Hepatocyte (in vitro differentiated cells): ENCODE measurements at regions not wholly inside any gene's neighbourhood (a gene's known extent, or its start where the extent isn't known, plus 50 kb on each side); places are given as distances from the start of the nearest gene placed in this dataset.
"Not testable (repeated sequence)": the region's sequence is repeated elsewhere in the genome, so short reads cannot be mapped to it uniquely, and the experiment has no call there.

Source experiments
- DNase-seq: peaks from one replicate; pipeline ENCODE4 v3.0.0-alpha.2; 2016; ENCODE audit warnings: low spot score
- H2AFZ ChIP-seq: fragments of 200-600 bp; sonication (generic); 2 replicates; pipeline ENCODE4 v1.6.0; 2016; ENCODE audit warnings: antibody characterized with exemption, mild to moderate bottlenecking
- H3K27ac ChIP-seq: fragments of 200-600 bp; sonication (generic); 2 replicates; pipeline ENCODE4 v1.5.1; 2016; ENCODE audit warnings: mild to moderate bottlenecking
- H3K27me3 ChIP-seq: fragments of 200-600 bp; sonication (generic); 2 replicates; pipeline ENCODE4 v1.6.1; 2016
- H3K36me3 ChIP-seq: fragments of 200-600 bp; sonication (generic); replicated peaks from 2 replicates; pipeline ENCODE4 v1.5.1; 2016; ENCODE audit warnings: low read depth; ENCODE audit not compliant: insufficient read depth
- H3K4me1 ChIP-seq: fragments of 200-600 bp; sonication (generic); 2 replicates; pipeline ENCODE4 v1.5.1; 2016; ENCODE audit warnings: mild to moderate bottlenecking, moderate library complexity; ENCODE audit not compliant: insufficient read depth
- H3K4me2 ChIP-seq: fragments of 200-600 bp; sonication (generic); 2 replicates; pipeline ENCODE4 v1.6.0; 2016
- H3K4me3 ChIP-seq: fragments of 200-600 bp; sonication (generic); 2 replicates; pipeline ENCODE4 v1.5.1; 2016; ENCODE audit warnings: mild to moderate bottlenecking
- H3K79me2 ChIP-seq: fragments of 200-600 bp; sonication (generic); 2 replicates; pipeline ENCODE4 v1.6.0; 2017; ENCODE audit warnings: mild to moderate bottlenecking
- H3K9me2 ChIP-seq: fragments of 200-600 bp; sonication (generic); replicated peaks from 2 replicates; pipeline ENCODE4 v1.6.0; 2017; ENCODE audit warnings: mild to moderate bottlenecking; ENCODE audit not compliant: insufficient read depth
- H3K9me3 ChIP-seq: fragments of 200-600 bp; sonication (generic); 2 replicates; pipeline ENCODE4 v1.5.1; 2016; ENCODE audit warnings: low read depth, mild to moderate bottlenecking
- H4K20me1 ChIP-seq: fragments of 200-600 bp; sonication (generic); 2 replicates; pipeline ENCODE4 v1.6.0; 2016; ENCODE audit warnings: mild to moderate bottlenecking; ENCODE audit not compliant: insufficient read depth, poor library complexity, severe bottlenecking
- CTCF ChIP-seq: fragments of 200-600 bp; sonication (generic); IDR thresholded peaks from 2 replicates; pipeline ENCODE4 v1.5.1; 2016; ENCODE audit warnings: antibody characterized with exemption, mild to moderate bottlenecking; ENCODE audit not compliant: poor library complexity
- EZH2 ChIP-seq: fragments of 200-600 bp; sonication (generic); IDR thresholded peaks from 2 replicates; pipeline ENCODE4 v1.6.1; 2016; ENCODE audit warnings: antibody characterized with exemption, mild to moderate bottlenecking, borderline replicate concordance
- EZH2phosphoT487 ChIP-seq: fragments of 200-600 bp; sonication (generic); IDR thresholded peaks from one replicate; pipeline ENCODE4 v1.6.1; 2018; ENCODE audit warnings: antibody characterized with exemption, mild to moderate bottlenecking, low read depth, moderate library complexity; ENCODE audit not compliant: unreplicated experiment, severe bottlenecking
- WGBS: methylation state at CpG from one replicate; pipeline ENCODE4 v1.1.6; 2016; ENCODE audit warnings: low lambda C conversion rate; ENCODE audit errors: missing lambda C conversion rate; 5-methylcytosine and 5-hydroxymethylcytosine counted together

GRCh38 chr5:93956006-93956405 is 214.6 kb upstream of the POU5F2 start:
- no peaks in the 10 kb centered on the region for H3K27me3 ChIP-seq
- H3K4me1 ChIP-seq: no peaks in the 10 kb centered on the region
- no peak for DNase-seq
- TF ChIP-seq CTCF (no peak), EZH2phosphoT487 (no peak), EZH2 (no peak)
- H3K4me2 ChIP-seq: no peak overlapping the region
- no peak overlapping the region for H3K4me3 ChIP-seq
- H2AFZ ChIP-seq: no peak overlapping the region
- H3K9me3 ChIP-seq: no peaks in the 10 kb centered on the region
- H3K27ac ChIP-seq: no peak overlapping the region
- no peaks in the 10 kb centered on the region for H3K36me3 ChIP-seq
- H4K20me1 ChIP-seq: no peaks in the 10 kb centered on the region
- no peaks in the 10 kb centered on the region for H3K9me2 ChIP-seq
- WGBS: 96% methylated on average over 2 of the region's 2 CpGs
- no peaks in the 10 kb centered on the region for H3K79me2 ChIP-seq

- Histone ChIP-seq H3K27me3 (no peaks in the 10 kb centered on the region), H3K9me3 (no peaks in the 10 kb centered on the region), H3K36me3 (no peaks in the 10 kb centered on the region), H3K27ac (no peak overlapping the region), H3K79me2 (no peaks in the 10 kb centered on the region), H3K9me2 (no peaks in the 10 kb centered on the region), H2AFZ (no peak overlapping the region), H3K4me3 (no peak overlapping the region), H3K4me2 (no peak overlapping the region), H3K4me1 (no peaks in the 10 kb centered on the region), H4K20me1 (no peaks in the 10 kb centered on the region)
- WGBS: 88% methylated on average over 5 of the region's 5 CpGs
- DNase-seq: no peak
- TF ChIP-seq EZH2 (no peak), EZH2phosphoT487 (no peak), CTCF (no peak)
Measured at GRCh38 chr5:93954421-93955069, 213.1 kb upstream of the POU5F2 start.

- 100% methylated on average over 3 of the region's 3 CpGs for WGBS
- Histone ChIP-seq H3K4me1 (no peaks in the 10 kb centered on the region), H2AFZ (no peak overlapping the region), H3K9me2 (no peaks in the 10 kb centered on the region), H3K4me3 (no peak overlapping the region), H3K9me3 (no peaks in the 10 kb centered on the region), H4K20me1 (no peaks in the 10 kb centered on the region), H3K79me2 (no peaks in the 10 kb centered on the region), H3K4me2 (no peak overlapping the region), H3K27me3 (no peaks in the 10 kb centered on the region), H3K36me3 (no peaks in the 10 kb centered on the region), H3K27ac (no peak overlapping the region)
- no peak for TF ChIP-seq EZH2
- TF ChIP-seq EZH2phosphoT487: no peak
- no peak for TF ChIP-seq CTCF
- no peak for DNase-seq
Measured at GRCh38 chr5:93953442-93953841, 212.0 kb upstream of the POU5F2 start.

- no peak for DNase-seq
- Histone ChIP-seq H3K36me3 (no peaks in the 10 kb centered on the region), H3K79me2 (no peaks in the 10 kb centered on the region), H3K27me3 (no peaks in the 10 kb centered on the region), H3K4me2 (no peak overlapping the region), H3K9me3 (no peaks in the 10 kb centered on the region), H3K4me3 (no peak overlapping the region), H3K27ac (no peak overlapping the region), H2AFZ (no peak overlapping the region), H4K20me1 (no peaks in the 10 kb centered on the region), H3K9me2 (no peaks in the 10 kb centered on the region), H3K4me1 (no peaks in the 10 kb centered on the region)
- 53% methylated on average over 3 of the region's 3 CpGs for WGBS
- TF ChIP-seq EZH2phosphoT487 (no peak), CTCF (no peak), EZH2 (no peak)
Measured at GRCh38 chr5:93941897-93942296, 200.5 kb upstream of the POU5F2 start.

GRCh38 chr5:93933269-93933668 is 191.9 kb upstream of the POU5F2 start:
- WGBS: 95% methylated on average over 2 of the region's 2 CpGs
- not testable (repeated sequence) for H3K27me3 ChIP-seq, H3K9me3 ChIP-seq

More at GRCh38 chr5:93933269-93933668, 191.9 kb upstream of the POU5F2 start:
- H3K4me2 ChIP-seq, DNase-seq, H3K4me3 ChIP-seq, H3K36me3 ChIP-seq, H3K9me2 ChIP-seq, H2AFZ ChIP-seq, H3K79me2 ChIP-seq, H3K4me1 ChIP-seq, H4K20me1 ChIP-seq, H3K27ac ChIP-seq: not testable (repeated sequence)
